SH-SY5Y (cell line): ENCODE measurements at regions not wholly inside any gene's neighbourhood (a gene's known extent, or its start where the extent isn't known, plus 50 kb on each side); places are given as distances from the start of the nearest gene placed in this dataset.

Experiments
- GATA2 ChIP-seq: IDR thresholded peaks from 2 replicates; pipeline ENCODE4 v1.6.1; 2011; ENCODE audit warnings: mild to moderate bottlenecking, low read depth, low read length
- GATA3 ChIP-seq: IDR thresholded peaks from 2 replicates; pipeline ENCODE4 v1.6.1; 2011; ENCODE audit warnings: low read depth, mild to moderate bottlenecking, low read length, moderate library complexity

- TF ChIP-seq GATA3, result no peak
- no peak for TF ChIP-seq GATA2
Observed at GRCh38 chr1:198942466-198942865, 303.6 kb downstream of the PTPRC start.
